Right lobe of liver (tissue), 4 donors: ENCODE measurements at regions not wholly inside any gene's neighbourhood (a gene's known extent, or its start where the extent isn't known, plus 50 kb on each side); places are given as distances from the start of the nearest gene placed in this dataset.

ENCODE experiments used
- POLR2A ChIP-seq: fragments of 450-650 bp; IDR thresholded peaks from one replicate; pipeline ENCODE4 v1.6.1; 2017; ENCODE audit warnings: antibody characterized with exemption, mild to moderate bottlenecking
- TF ChIP-seq, protein P1 (sequence below), 4 donors: fragments of 200-600 bp in 3 of 4; fragments of 450-650 bp in 1 of 4; IDR thresholded peaks; one replicate each; pipeline versions ENCODE4 v1.5.1 to v1.8.0; 2016 to 2022; ENCODE audit warnings: antibody characterized with exemption in 4 of 4, mild to moderate bottlenecking in 2 of 4
- donor health status: DM: no; HTN: no; CAD: no.
- donor health status: DM: no; HTN: no; CAD: no.
- donor health status: DM: no; HTN: yes; CAD: no.

DNA sequence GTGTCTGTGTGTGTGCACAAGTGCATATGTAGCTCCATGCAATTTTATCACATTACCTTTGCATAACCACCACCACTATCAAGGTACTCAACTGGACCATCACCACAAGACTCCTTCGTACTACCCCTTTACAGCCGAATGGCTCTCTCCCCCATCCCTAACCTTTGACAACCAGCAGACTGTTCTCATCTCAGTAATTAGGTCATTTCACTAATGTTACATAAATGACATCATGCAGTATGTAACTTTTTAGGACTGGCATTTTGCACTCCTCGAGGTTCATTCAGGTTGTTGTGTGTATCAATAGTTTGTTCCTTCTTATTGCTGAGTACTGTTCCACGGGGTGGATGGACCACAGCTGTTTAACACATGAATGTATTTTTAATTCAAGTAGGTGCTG is 121.8 kb upstream of the SLC6A11 start:
- TF ChIP-seq, protein P1, sequence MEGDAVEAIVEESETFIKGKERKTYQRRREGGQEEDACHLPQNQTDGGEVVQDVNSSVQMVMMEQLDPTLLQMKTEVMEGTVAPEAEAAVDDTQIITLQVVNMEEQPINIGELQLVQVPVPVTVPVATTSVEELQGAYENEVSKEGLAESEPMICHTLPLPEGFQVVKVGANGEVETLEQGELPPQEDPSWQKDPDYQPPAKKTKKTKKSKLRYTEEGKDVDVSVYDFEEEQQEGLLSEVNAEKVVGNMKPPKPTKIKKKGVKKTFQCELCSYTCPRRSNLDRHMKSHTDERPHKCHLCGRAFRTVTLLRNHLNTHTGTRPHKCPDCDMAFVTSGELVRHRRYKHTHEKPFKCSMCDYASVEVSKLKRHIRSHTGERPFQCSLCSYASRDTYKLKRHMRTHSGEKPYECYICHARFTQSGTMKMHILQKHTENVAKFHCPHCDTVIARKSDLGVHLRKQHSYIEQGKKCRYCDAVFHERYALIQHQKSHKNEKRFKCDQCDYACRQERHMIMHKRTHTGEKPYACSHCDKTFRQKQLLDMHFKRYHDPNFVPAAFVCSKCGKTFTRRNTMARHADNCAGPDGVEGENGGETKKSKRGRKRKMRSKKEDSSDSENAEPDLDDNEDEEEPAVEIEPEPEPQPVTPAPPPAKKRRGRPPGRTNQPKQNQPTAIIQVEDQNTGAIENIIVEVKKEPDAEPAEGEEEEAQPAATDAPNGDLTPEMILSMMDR (IDR thresholded peaks at IDR 0.05), result no peak
- no peak for TF ChIP-seq POLR2A
